ENCODE measurements at regions not wholly inside any gene's neighbourhood (a gene's known extent, or its start where the extent isn't known, plus 50 kb on each side); places are given as distances from the start of the nearest gene placed in this dataset.

GRCh38 chr12:22993609-22994315, 368.8 kb downstream of the ETNK1 start:
- H3K4me3 ChIP-seq (ENCODE audit: control insufficient read depth, low read depth, low read length): no peak overlapping the region
- no peak for TF ChIP-seq CTCF (conservative IDR thresholded peaks at IDR 0.05; ENCODE audit: control insufficient read depth, insufficient read depth, low read depth, low read length)

GRCh38 chr12:22994316-22994675, 369.3 kb downstream of the ETNK1 start:
- no peak for TF ChIP-seq CTCF (conservative IDR thresholded peaks at IDR 0.05; ENCODE audit: control insufficient read depth, insufficient read depth, low read depth, low read length)
- H3K4me3 ChIP-seq (ENCODE audit: control insufficient read depth, low read depth, low read length): no peak overlapping the region
- no peak for DNase-seq (ENCODE audit: low read depth)

More at GRCh38 chr12:22993609-22994315, 368.8 kb downstream of the ETNK1 start:
- no peak for DNase-seq (ENCODE audit: low read depth)

GRCh38 chr12:23001487-23001886, 376.5 kb downstream of the ETNK1 start:
- TF ChIP-seq CTCF (conservative IDR thresholded peaks at IDR 0.05; ENCODE audit: control insufficient read depth, insufficient read depth, low read depth, low read length): no peak
- no peak for DNase-seq (ENCODE audit: low read depth)
- H3K4me3 ChIP-seq (ENCODE audit: control insufficient read depth, low read depth, low read length): no peak overlapping the region

- TF ChIP-seq CTCF (conservative IDR thresholded peaks at IDR 0.05; ENCODE audit: control insufficient read depth, insufficient read depth, low read depth, low read length): no peak
- no peak overlapping the region for H3K4me3 ChIP-seq (ENCODE audit: control insufficient read depth, low read depth, low read length)
- no peak for DNase-seq (ENCODE audit: low read depth)
Measured at GRCh38 chr12:23002381-23002780, 377.4 kb downstream of the ETNK1 start.

- no peak overlapping the region for H3K4me3 ChIP-seq (ENCODE audit: control insufficient read depth, low read depth, low read length)
- DNase-seq (ENCODE audit: low read depth): no peak
- TF ChIP-seq CTCF (conservative IDR thresholded peaks at IDR 0.05; ENCODE audit: control insufficient read depth, insufficient read depth, low read depth, low read length): no peak
Measured at GRCh38 chr12:23004473-23005020, 379.6 kb downstream of the ETNK1 start.

GRCh38 chr12:23005387-23005786, 380.4 kb downstream of the ETNK1 start:
- no peak for DNase-seq (ENCODE audit: low read depth)
- H3K4me3 ChIP-seq (ENCODE audit: control insufficient read depth, low read depth, low read length): no peak overlapping the region
- no peak for TF ChIP-seq CTCF (conservative IDR thresholded peaks at IDR 0.05; ENCODE audit: control insufficient read depth, insufficient read depth, low read depth, low read length)

Measured in fibroblast of mammary gland (primary cell).